ENCODE measurements at regions not wholly inside any gene's neighbourhood (a gene's known extent, or its start where the extent isn't known, plus 50 kb on each side); places are given as distances from the start of the nearest gene placed in this dataset.
A peak's percentile ranks its signal among the peaks of the same experiment; 100 is the strongest.

DNA sequence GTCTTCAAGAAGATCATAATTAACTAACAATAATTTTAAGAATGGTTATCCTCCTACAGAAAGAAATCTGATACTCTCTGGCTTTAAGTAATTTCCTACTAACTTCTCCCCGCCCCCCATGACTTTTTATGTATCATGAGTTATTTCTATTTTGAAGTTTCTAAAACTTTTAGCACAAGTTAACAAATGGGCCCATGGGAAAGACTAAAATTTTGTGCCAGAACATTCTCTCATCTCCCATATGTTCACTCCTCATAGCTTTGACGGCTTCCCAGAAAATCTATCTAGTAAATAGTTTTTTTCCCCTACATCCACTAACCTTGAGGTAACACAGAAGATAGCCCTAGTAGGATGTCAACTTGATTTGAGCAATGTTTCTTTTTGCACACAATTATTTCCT, 148.3 kb downstream of the POSTN start:
- Histone ChIP-seq H3K9me3 (ENCODE audit: control insufficient read depth in 1 of 2, low read length in 2 of 2) (no peaks in the 10 kb centered on the region), H3K4me1 (ENCODE audit: insufficient read depth, low read length) (no peaks in the 10 kb centered on the region), H3K27ac (ENCODE audit: low read depth, low read length) (no peak overlapping the region), H3K36me3 (ENCODE audit: insufficient read depth, low read length) (no peaks in the 10 kb centered on the region), H3K4me3 (ENCODE audit: low read length in 2 of 2) (no peak overlapping the region), H3K27me3 (ENCODE audit: insufficient read depth, low read length) (no peaks in the 10 kb centered on the region)
- Mint-ChIP-seq H3K4me1 (no peaks in the 10 kb centered on the region), H3K27ac (no peak overlapping the region), H3K9me3 (peaks cover 0 to 10% (median 6%) of the 10 kb centered on the region in 8 donors), H3K36me3 (no peaks in the 10 kb centered on the region), H3K27me3 (no peaks in the 10 kb centered on the region), H3K4me3 (no peak overlapping the region)
- CTCF ChIA-PET (ENCODE audit: partially characterized antibody) = no interaction called here
- POLR2A ChIA-PET (ENCODE audit: partially characterized antibody) = no interaction called here
- intact Hi-C loops (cut with micrococcal nuclease) = no loop called here
- no peak for DNase-seq

DNA sequence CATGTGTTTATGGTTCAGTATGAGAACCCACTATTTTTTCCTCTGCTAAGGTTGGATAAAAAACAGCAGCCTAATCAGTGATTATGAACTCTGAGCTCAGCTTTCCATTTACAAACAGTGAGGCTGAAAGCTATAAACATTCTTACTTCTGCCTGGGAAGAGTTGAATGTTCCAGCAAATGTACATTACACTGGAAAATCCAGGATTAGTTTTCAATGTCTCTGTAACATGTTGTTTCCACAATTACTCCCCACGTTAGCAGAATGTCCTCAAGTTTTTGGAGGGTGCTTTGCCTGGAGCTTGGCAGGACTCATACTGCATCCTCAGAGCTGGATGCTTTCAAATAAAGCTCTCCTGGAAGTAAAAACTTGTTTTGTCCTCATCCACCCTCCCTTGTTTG, 150.4 kb downstream of the POSTN start:
- no peaks in the 10 kb centered on the region for H3K4me1 ChIP-seq (ENCODE audit: insufficient read depth, low read length)
- Mint-ChIP-seq H3K36me3 (no peaks in the 10 kb centered on the region), H3K9me3 (peaks cover 0 to 8% (median 2%) of the 10 kb centered on the region in 8 donors), H3K4me1 (no peaks in the 10 kb centered on the region), H3K4me3 (no peak overlapping the region), H3K27ac (no peak overlapping the region), H3K27me3 (no peaks in the 10 kb centered on the region)
- no peaks in the 10 kb centered on the region for H3K9me3 ChIP-seq (ENCODE audit: control insufficient read depth in 1 of 2, low read length in 2 of 2)
- intact Hi-C loops (cut with micrococcal nuclease) = no loop called here
- no peak for DNase-seq
- no peak overlapping the region for H3K27ac ChIP-seq (ENCODE audit: low read depth, low read length)
- POLR2A ChIA-PET (ENCODE audit: partially characterized antibody) = no interaction called here
- H3K36me3 ChIP-seq (ENCODE audit: insufficient read depth, low read length) = no peaks in the 10 kb centered on the region
- no peaks in the 10 kb centered on the region for H3K27me3 ChIP-seq (ENCODE audit: insufficient read depth, low read length)
- CTCF ChIA-PET (ENCODE audit: partially characterized antibody) = no interaction called here
- H3K4me3 ChIP-seq (ENCODE audit: low read length in 2 of 2) = no peak overlapping the region

DNA sequence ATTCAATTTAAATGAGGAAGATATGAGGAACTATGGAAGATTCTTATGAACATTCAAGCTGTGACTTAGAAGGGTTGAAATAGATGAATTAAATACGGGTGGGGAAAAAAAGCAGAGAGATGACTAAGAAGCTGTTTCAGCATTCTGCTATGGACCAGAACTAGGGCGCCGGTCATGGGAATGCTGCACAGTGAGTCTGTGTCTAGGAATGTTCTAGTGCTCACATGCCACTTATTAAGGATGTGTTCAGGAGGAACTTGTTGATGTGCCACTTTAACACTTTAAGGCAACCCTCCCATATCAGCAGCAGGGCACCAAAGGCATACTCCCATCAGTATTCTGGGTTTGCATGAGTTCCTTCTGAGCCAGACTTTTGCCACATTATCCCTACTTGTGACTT, 152.1 kb downstream of the POSTN start:
- Mint-ChIP-seq H3K36me3 (no peaks in the 10 kb centered on the region), H3K27me3 (no peaks in the 10 kb centered on the region)
- CTCF ChIA-PET (ENCODE audit: partially characterized antibody) = no interaction called here

DNA sequence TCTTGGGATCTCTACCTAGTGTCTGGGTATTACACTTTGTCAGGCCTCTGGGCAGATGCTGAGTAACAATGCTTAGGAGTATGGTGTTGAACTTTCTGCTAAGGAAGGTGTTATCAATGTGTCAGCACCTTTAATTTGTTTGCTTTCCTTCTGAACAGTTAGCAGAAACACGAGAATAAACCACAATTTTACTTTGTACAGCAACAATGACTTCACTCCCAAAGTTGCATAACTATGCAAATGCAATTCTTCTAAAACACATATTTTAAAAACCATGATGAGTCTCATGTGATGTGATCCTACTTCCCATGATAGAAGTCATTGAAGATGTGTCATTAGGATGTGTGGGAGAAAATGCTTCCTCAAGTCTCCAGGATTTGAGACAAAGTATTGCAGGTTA, 155.0 kb downstream of the POSTN start:
- Histone ChIP-seq H3K36me3 (ENCODE audit: insufficient read depth, low read length) (no peaks in the 10 kb centered on the region), H3K4me1 (ENCODE audit: insufficient read depth, low read length) (no peaks in the 10 kb centered on the region), H3K27ac (ENCODE audit: low read depth, low read length) (no peak overlapping the region), H3K9me3 (ENCODE audit: control insufficient read depth in 1 of 2, low read length in 2 of 2) (no peaks in the 10 kb centered on the region), H3K27me3 (ENCODE audit: insufficient read depth, low read length) (no peaks in the 10 kb centered on the region), H3K4me3 (ENCODE audit: low read length in 2 of 2) (no peak overlapping the region)
- POLR2A ChIA-PET (ENCODE audit: partially characterized antibody) = no interaction called here
- intact Hi-C loops (cut with micrococcal nuclease) = no loop called here
- no peak for DNase-seq
- H3K4me3 Mint-ChIP-seq = no peak overlapping the region
- CTCF ChIA-PET (ENCODE audit: partially characterized antibody) = no interaction called here
- H3K36me3 Mint-ChIP-seq = no peaks in the 10 kb centered on the region
- H3K4me1 Mint-ChIP-seq = no peaks in the 10 kb centered on the region
- no peak overlapping the region for H3K27ac Mint-ChIP-seq
- H3K27me3 Mint-ChIP-seq = no peaks in the 10 kb centered on the region
- peaks cover 3 to 11% (median 4%) of the 10 kb centered on the region in 8 donors for H3K9me3 Mint-ChIP-seq

More for the DNA sequence above, 152.1 kb downstream of the POSTN start:
- Histone ChIP-seq H3K36me3 (ENCODE audit: insufficient read depth, low read length) (no peaks in the 10 kb centered on the region), H3K4me1 (ENCODE audit: insufficient read depth, low read length) (no peaks in the 10 kb centered on the region), H3K9me3 (ENCODE audit: control insufficient read depth in 1 of 2, low read length in 2 of 2) (no peaks in the 10 kb centered on the region), H3K27me3 (ENCODE audit: insufficient read depth, low read length) (no peaks in the 10 kb centered on the region), H3K4me3 (ENCODE audit: low read length in 2 of 2) (no peak overlapping the region), H3K27ac (ENCODE audit: low read depth, low read length) (no peak overlapping the region)
- Mint-ChIP-seq H3K4me3 (no peak overlapping the region), H3K4me1 (no peaks in the 10 kb centered on the region), H3K9me3 (peaks cover 0 to 8% (median under 1%) of the 10 kb centered on the region in 8 donors), H3K27ac (peak overlapping the region in 1 of 7 donors; percentile 51)
- POLR2A ChIA-PET (ENCODE audit: partially characterized antibody) = no interaction called here
- intact Hi-C loops (cut with micrococcal nuclease) = no loop called here
- DNase-seq = no peak

DNA sequence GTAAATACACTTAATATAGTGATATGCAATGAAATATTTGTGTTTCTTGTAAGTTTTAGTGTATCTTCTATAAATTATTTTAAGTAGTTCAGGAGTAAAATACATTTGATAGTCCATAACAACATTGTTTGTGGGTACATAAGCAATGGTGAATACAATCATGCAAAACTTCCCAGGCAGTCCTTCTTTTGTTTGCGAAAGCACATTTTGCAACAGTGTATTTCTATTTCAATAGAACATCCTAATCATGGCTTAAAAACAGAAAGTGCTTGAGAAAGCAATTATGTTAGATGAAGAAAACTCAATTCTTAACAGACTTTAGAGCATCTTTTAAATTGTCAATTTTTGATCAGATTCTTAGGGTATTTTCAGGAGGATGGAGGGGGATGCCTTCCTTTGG, 155.6 kb downstream of the POSTN start:
- Mint-ChIP-seq H3K4me3 (no peak overlapping the region), H3K27ac (no peak overlapping the region), H3K4me1 (no peaks in the 10 kb centered on the region), H3K9me3 (peaks cover 3 to 11% (median 5%) of the 10 kb centered on the region in 8 donors), H3K27me3 (no peaks in the 10 kb centered on the region), H3K36me3 (no peaks in the 10 kb centered on the region)
- no peaks in the 10 kb centered on the region for H3K4me1 ChIP-seq (ENCODE audit: insufficient read depth, low read length)
- H3K27ac ChIP-seq (ENCODE audit: low read depth, low read length) = no peak overlapping the region
- intact Hi-C loops (cut with micrococcal nuclease) = no loop called here
- H3K27me3 ChIP-seq (ENCODE audit: insufficient read depth, low read length) = no peaks in the 10 kb centered on the region
- ChIA-PET CTCF (ENCODE audit: partially characterized antibody) (no interaction called here), POLR2A (ENCODE audit: partially characterized antibody) (no interaction called here)
- no peaks in the 10 kb centered on the region for H3K9me3 ChIP-seq (ENCODE audit: control insufficient read depth in 1 of 2, low read length in 2 of 2)
- H3K4me3 ChIP-seq (ENCODE audit: low read length in 2 of 2) = no peak overlapping the region
- DNase-seq = no peak
- H3K36me3 ChIP-seq (ENCODE audit: insufficient read depth, low read length) = no peaks in the 10 kb centered on the region

DNA sequence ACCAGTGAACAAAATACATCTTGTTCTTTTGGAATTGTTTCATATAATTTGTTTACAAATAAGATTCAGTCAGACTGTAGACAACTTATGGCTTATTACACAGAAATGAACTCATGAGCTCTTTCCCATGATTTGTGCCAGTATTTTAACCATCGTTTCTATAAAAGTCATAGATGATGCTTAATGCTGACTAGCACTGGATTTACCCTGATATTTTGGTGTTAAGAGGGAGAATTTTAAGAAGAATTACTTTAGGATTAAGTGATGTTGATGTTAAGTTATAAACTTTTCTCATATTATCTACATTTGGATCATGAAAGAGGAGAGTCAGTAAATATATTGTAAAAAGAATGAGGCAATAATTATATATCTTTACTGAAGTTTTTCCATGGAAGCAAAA, 162.7 kb downstream of the POSTN start:
- Histone ChIP-seq H3K9me3 (ENCODE audit: control insufficient read depth in 1 of 2, low read length in 2 of 2) (no peaks in the 10 kb centered on the region), H3K27ac (ENCODE audit: low read depth, low read length) (no peak overlapping the region), H3K27me3 (ENCODE audit: insufficient read depth, low read length) (no peaks in the 10 kb centered on the region), H3K4me1 (ENCODE audit: insufficient read depth, low read length) (no peaks in the 10 kb centered on the region), H3K4me3 (ENCODE audit: low read length in 2 of 2) (no peak overlapping the region), H3K36me3 (ENCODE audit: insufficient read depth, low read length) (no peaks in the 10 kb centered on the region)
- no peak overlapping the region for H3K27ac Mint-ChIP-seq
- ChIA-PET POLR2A (ENCODE audit: partially characterized antibody) (no interaction called here), CTCF (ENCODE audit: partially characterized antibody) (no interaction called here)
- no peaks in the 10 kb centered on the region for H3K36me3 Mint-ChIP-seq
- no peaks in the 10 kb centered on the region for H3K4me1 Mint-ChIP-seq
- no peak overlapping the region for H3K4me3 Mint-ChIP-seq
- no peaks in the 10 kb centered on the region for H3K27me3 Mint-ChIP-seq
- peaks cover 0 to 9% (median 4%) of the 10 kb centered on the region in 8 donors for H3K9me3 Mint-ChIP-seq
- intact Hi-C loops (cut with micrococcal nuclease) = no loop called here
- no peak for DNase-seq

DNA sequence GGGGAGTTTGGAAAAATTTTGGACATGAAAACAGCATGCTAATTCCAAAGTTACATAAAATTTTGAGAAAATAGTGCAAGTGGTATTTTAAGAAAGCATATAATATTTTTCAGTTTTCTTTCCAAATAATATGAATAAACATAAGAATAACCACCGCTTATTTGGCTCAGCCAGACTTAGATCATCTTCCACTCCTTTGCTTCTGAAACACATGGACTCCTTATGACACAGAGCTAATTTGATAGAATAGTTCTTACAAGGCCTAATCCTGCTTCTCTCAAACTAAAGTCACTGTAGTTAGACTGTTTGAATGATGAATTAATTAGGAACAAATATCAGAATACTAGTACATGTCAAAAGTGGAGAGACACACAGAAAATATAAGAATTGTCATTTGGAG, 165.5 kb downstream of the POSTN start:
- no peak overlapping the region for H3K4me3 ChIP-seq (ENCODE audit: low read length in 2 of 2)
- no peaks in the 10 kb centered on the region for H3K27me3 Mint-ChIP-seq
- no peak for DNase-seq
- POLR2A ChIA-PET (ENCODE audit: partially characterized antibody) = no interaction called here
- H3K4me3 Mint-ChIP-seq = no peak overlapping the region
- H3K27ac ChIP-seq (ENCODE audit: low read depth, low read length) = no peak overlapping the region
- intact Hi-C loops (cut with micrococcal nuclease) = no loop called here
- H3K4me1 Mint-ChIP-seq = no peaks in the 10 kb centered on the region
- H3K27ac Mint-ChIP-seq = no peak overlapping the region
- CTCF ChIA-PET (ENCODE audit: partially characterized antibody) = no interaction called here
- peaks cover 0 to 9% (median 3%) of the 10 kb centered on the region in 8 donors for H3K9me3 Mint-ChIP-seq
- no peaks in the 10 kb centered on the region for H3K36me3 Mint-ChIP-seq
- H3K9me3 ChIP-seq (ENCODE audit: control insufficient read depth in 1 of 2, low read length in 2 of 2) = no peaks in the 10 kb centered on the region
- no peaks in the 10 kb centered on the region for H3K27me3 ChIP-seq (ENCODE audit: insufficient read depth, low read length)
- H3K36me3 ChIP-seq (ENCODE audit: insufficient read depth, low read length) = no peaks in the 10 kb centered on the region
- H3K4me1 ChIP-seq (ENCODE audit: insufficient read depth, low read length) = no peaks in the 10 kb centered on the region

DNA sequence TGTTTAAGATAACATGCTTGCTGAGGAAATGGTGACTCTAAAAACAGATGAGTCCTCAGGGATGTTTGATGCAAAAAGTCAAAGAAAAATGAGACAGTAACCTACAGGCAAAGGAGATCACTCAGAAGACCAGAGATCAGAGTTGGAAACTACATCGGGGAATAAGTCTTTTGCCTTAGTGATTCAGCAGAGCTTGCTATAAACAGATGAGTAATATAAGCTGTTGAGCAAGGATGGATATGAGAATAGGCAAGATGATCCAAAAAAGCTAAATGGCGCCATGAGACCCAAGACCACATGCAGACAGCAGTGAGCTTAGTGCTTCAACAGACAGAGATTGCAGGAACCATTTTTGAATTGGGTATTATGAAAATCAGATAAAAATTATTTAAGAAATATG, 168.6 kb downstream of the POSTN start:
- no peaks in the 10 kb centered on the region for H3K27me3 ChIP-seq (ENCODE audit: insufficient read depth, low read length)
- ChIA-PET CTCF (ENCODE audit: partially characterized antibody) (no interaction called here), POLR2A (ENCODE audit: partially characterized antibody) (no interaction called here)
- DNase-seq = no peak
- H3K4me3 ChIP-seq (ENCODE audit: low read length in 2 of 2) = no peak overlapping the region
- no peaks in the 10 kb centered on the region for H3K4me1 ChIP-seq (ENCODE audit: insufficient read depth, low read length)
- Mint-ChIP-seq H3K36me3 (no peaks in the 10 kb centered on the region), H3K27ac (no peak overlapping the region), H3K9me3 (peaks cover 0 to 11% (median 3%) of the 10 kb centered on the region in 8 donors), H3K27me3 (no peaks in the 10 kb centered on the region), H3K4me1 (no peaks in the 10 kb centered on the region), H3K4me3 (no peak overlapping the region)
- intact Hi-C loops (cut with micrococcal nuclease) = no loop called here
- H3K36me3 ChIP-seq (ENCODE audit: insufficient read depth, low read length) = no peaks in the 10 kb centered on the region
- H3K9me3 ChIP-seq (ENCODE audit: control insufficient read depth in 1 of 2, low read length in 2 of 2) = no peaks in the 10 kb centered on the region
- no peak overlapping the region for H3K27ac ChIP-seq (ENCODE audit: low read depth, low read length)

All from CD4-positive, alpha-beta memory T cell (primary cell).